ENCODE measurements at regions not wholly inside any gene's neighbourhood (a gene's known extent, or its start where the extent isn't known, plus 50 kb on each side); places are given as distances from the start of the nearest gene placed in this dataset.

DNA sequence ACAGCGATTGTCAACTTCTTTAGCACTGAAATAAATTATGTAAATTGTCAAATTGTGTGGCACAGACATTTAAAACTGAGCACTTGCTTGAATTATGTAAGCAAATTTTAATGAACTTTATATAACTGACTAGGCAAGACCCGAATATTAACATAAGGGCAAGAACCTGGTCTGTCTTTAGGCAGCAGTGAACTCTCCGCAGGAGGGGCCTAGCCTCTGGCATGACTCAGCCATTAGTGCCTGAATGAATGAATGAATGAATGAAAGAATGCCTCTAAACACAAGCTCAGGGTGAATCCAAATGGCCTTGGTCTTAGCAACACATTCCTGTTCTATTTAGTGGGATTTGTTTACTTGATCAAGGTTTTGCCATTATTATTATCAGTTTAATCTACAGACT is 654.7 kb upstream of the ARGLU1 start:
- Histone ChIP-seq H3K27me3 (ENCODE audit: insufficient read depth, low read length, poor library complexity, severe bottlenecking) (no peaks in the 10 kb centered on the region), H3K9me3 (ENCODE audit: insufficient read depth, low read depth, low read length) (no peaks in the 10 kb centered on the region)

DNA sequence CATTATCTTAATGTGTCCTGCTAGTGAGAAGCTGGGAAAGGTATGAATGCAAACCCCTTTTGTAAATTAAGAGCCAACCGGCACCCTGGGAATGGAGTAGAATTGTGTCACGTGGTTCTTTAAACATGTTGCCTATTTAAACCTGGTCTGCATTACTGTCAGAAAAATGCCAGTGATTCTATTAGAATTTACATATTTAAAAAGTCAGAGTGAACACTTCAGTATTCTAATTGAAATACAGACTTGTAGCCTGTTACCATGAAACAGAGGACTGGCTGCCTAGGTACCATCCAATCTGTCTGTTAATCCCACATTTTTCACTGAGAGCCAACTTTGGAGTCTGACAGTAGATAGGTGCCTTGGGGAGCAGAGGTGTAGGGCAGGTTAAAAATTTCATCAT is 652.3 kb upstream of the ARGLU1 start:
- H3K4me1 ChIP-seq (ENCODE audit: insufficient read depth, low read length, poor library complexity, severe bottlenecking): no peaks in the 10 kb centered on the region
- H2AFZ ChIP-seq (ENCODE audit: low read length): no peak overlapping the region
- H3K4me2 ChIP-seq (ENCODE audit: low read depth, low read length, poor library complexity, severe bottlenecking): no peak overlapping the region
- no peaks in the 10 kb centered on the region for H3K9me2 ChIP-seq (replicated peaks; ENCODE audit: low read depth, low read length)
- H3K27me3 ChIP-seq (ENCODE audit: insufficient read depth, low read length, poor library complexity, severe bottlenecking): no peaks in the 10 kb centered on the region
- TF ChIP-seq CTCF (conservative IDR thresholded peaks at IDR 0.05; ENCODE audit: low read length): no peak
- TF ChIP-seq EZH2phosphoT487 (IDR thresholded peaks at IDR 0.05; ENCODE audit: borderline replicate concordance): no peak
- H3K79me2 ChIP-seq (ENCODE audit: insufficient read depth, low read length): no peaks in the 10 kb centered on the region
- no peaks in the 10 kb centered on the region for H3K36me3 ChIP-seq (ENCODE audit: insufficient read depth, low read length)
- H3K4me3 ChIP-seq (ENCODE audit: low read length, poor library complexity, severe bottlenecking): no peak overlapping the region
- H3K9me3 ChIP-seq (ENCODE audit: insufficient read depth, low read depth, low read length): no peaks in the 10 kb centered on the region
- no peak overlapping the region for H3K9ac ChIP-seq (ENCODE audit: low read depth, low read length, poor library complexity, severe bottlenecking)
- H4K20me1 ChIP-seq (ENCODE audit: insufficient read depth, low read length, poor library complexity, severe bottlenecking): no peaks in the 10 kb centered on the region
- H3F3A ChIP-seq (ENCODE audit: low read depth): no peaks in the 10 kb centered on the region

More for the DNA sequence above, 654.7 kb upstream of the ARGLU1 start:
- Histone ChIP-seq H2AFZ (ENCODE audit: low read length) (no peak overlapping the region), H3K9me2 (replicated peaks; ENCODE audit: low read depth, low read length) (no peaks in the 10 kb centered on the region), H4K20me1 (ENCODE audit: insufficient read depth, low read length, poor library complexity, severe bottlenecking) (no peaks in the 10 kb centered on the region), H3K4me1 (ENCODE audit: insufficient read depth, low read length, poor library complexity, severe bottlenecking) (no peaks in the 10 kb centered on the region), H3F3A (ENCODE audit: low read depth) (no peaks in the 10 kb centered on the region), H3K36me3 (ENCODE audit: insufficient read depth, low read length) (no peaks in the 10 kb centered on the region), H3K79me2 (ENCODE audit: insufficient read depth, low read length) (no peaks in the 10 kb centered on the region), H3K4me3 (ENCODE audit: low read length, poor library complexity, severe bottlenecking) (no peak overlapping the region), H3K9ac (ENCODE audit: low read depth, low read length, poor library complexity, severe bottlenecking) (no peak overlapping the region), H3K4me2 (ENCODE audit: low read depth, low read length, poor library complexity, severe bottlenecking) (no peak overlapping the region)
- TF ChIP-seq CTCF (conservative IDR thresholded peaks at IDR 0.05; ENCODE audit: low read length) (no peak), EZH2phosphoT487 (IDR thresholded peaks at IDR 0.05; ENCODE audit: borderline replicate concordance) (no peak)

DNA sequence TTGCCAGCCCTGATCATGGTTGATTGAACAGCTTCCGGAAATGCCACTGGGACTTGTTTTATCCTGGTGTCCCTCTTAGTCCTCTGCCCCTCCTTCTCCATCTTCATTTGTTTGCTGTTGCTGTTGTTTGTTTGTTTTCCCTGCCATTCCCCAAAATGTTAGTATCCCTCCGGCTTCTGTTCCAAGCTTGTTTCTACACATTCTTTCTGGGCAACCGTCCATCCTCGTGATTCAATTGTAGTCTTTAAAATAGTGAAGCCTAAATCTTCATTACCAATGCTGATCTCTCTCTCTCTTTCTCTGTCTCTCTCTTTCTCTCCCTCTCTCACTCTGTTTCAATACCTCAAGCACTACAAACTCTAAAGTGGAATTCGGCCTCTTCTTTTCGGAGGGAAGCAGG is 649.3 kb upstream of the ARGLU1 start:
- no peak overlapping the region for H3K4me3 ChIP-seq (ENCODE audit: low read length, poor library complexity, severe bottlenecking)
- no peaks in the 10 kb centered on the region for H3K27me3 ChIP-seq (ENCODE audit: insufficient read depth, low read length, poor library complexity, severe bottlenecking)
- no peaks in the 10 kb centered on the region for H3K79me2 ChIP-seq (ENCODE audit: insufficient read depth, low read length)
- no peak overlapping the region for H3K4me2 ChIP-seq (ENCODE audit: low read depth, low read length, poor library complexity, severe bottlenecking)
- H3F3A ChIP-seq (ENCODE audit: low read depth): no peaks in the 10 kb centered on the region
- H3K9me2 ChIP-seq (replicated peaks; ENCODE audit: low read depth, low read length): no peaks in the 10 kb centered on the region
- no peaks in the 10 kb centered on the region for H3K4me1 ChIP-seq (ENCODE audit: insufficient read depth, low read length, poor library complexity, severe bottlenecking)
- no peaks in the 10 kb centered on the region for H3K36me3 ChIP-seq (ENCODE audit: insufficient read depth, low read length)
- no peaks in the 10 kb centered on the region for H3K9me3 ChIP-seq (ENCODE audit: insufficient read depth, low read depth, low read length)
- H2AFZ ChIP-seq (ENCODE audit: low read length): no peak overlapping the region
- no peak for TF ChIP-seq CTCF (conservative IDR thresholded peaks at IDR 0.05; ENCODE audit: low read length)
- no peak for TF ChIP-seq EZH2phosphoT487 (IDR thresholded peaks at IDR 0.05; ENCODE audit: borderline replicate concordance)
- no peak overlapping the region for H3K9ac ChIP-seq (ENCODE audit: low read depth, low read length, poor library complexity, severe bottlenecking)
- H4K20me1 ChIP-seq (ENCODE audit: insufficient read depth, low read length, poor library complexity, severe bottlenecking): no peaks in the 10 kb centered on the region
